ENCODE measurements at regions not wholly inside any gene's neighbourhood (a gene's known extent, or its start where the extent isn't known, plus 50 kb on each side); places are given as distances from the start of the nearest gene placed in this dataset.

- no peak for DNase-seq
Measured at GRCh38 chr12:46461459-46461858, 88.9 kb upstream of the SLC38A2 start.

DNA sequence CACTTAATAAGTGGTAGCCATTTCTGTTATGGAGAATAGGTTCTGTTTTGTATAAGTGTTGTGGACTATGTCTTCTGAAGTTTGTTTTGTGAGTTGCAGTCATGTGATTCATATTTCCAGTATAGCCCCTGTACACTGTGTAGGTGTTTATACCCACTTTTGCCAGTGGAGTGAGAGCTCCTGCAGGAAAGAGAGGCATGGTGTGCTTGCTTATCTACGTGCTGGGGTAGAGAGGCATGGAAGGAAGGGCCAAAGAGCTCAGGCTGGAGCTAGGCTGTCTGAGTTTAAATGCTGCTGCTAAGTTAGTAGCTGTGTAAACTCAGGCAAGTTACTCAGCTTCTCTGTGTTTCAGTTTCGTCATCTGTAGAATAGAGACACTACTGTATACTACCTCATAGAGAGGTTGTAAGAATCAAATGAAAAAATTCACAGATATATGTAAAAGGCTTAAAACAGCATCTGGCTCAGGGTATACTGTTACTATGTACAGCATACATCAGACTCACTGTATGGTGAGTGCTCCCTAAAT is 88.2 kb upstream of the SLC38A2 start:
- no peak for DNase-seq

- no peak for DNase-seq
Measured at GRCh38 chr12:46459861-46460545, 87.4 kb upstream of the SLC38A2 start.

- no peak for DNase-seq
Measured at GRCh38 chr12:46459111-46459510, 86.5 kb upstream of the SLC38A2 start.

DNA sequence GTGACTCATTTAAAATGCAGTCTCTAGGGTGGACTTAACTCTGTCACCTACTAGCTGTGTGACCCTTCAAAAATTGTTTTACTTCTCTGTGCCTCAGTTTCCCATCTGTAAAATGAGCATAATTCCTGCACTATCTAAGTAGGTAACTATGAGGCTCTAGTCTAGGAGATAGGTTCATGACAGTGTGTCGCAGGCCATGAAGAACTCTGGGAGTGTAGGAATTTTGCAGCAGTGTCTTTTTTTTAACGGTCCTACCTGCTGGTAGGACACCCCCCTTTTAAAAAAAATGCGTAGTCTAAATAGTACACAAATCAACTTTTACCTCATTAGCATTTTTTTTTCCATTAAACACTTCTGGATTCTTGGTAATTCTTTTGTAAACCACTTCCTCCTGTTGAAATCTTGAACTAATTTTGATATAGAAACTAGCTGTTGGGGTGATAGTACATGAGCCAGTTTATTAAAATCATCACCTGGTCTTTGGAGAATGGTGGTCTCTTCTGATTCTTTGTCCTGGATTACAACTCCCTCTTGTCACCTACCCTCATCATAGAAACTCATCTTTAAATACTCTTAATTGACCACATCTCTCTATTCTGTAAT is 86.0 kb upstream of the SLC38A2 start:
- no peak for DNase-seq

- no peak for DNase-seq
Measured at GRCh38 chr12:46457958-46458357, 85.4 kb upstream of the SLC38A2 start.

DNA sequence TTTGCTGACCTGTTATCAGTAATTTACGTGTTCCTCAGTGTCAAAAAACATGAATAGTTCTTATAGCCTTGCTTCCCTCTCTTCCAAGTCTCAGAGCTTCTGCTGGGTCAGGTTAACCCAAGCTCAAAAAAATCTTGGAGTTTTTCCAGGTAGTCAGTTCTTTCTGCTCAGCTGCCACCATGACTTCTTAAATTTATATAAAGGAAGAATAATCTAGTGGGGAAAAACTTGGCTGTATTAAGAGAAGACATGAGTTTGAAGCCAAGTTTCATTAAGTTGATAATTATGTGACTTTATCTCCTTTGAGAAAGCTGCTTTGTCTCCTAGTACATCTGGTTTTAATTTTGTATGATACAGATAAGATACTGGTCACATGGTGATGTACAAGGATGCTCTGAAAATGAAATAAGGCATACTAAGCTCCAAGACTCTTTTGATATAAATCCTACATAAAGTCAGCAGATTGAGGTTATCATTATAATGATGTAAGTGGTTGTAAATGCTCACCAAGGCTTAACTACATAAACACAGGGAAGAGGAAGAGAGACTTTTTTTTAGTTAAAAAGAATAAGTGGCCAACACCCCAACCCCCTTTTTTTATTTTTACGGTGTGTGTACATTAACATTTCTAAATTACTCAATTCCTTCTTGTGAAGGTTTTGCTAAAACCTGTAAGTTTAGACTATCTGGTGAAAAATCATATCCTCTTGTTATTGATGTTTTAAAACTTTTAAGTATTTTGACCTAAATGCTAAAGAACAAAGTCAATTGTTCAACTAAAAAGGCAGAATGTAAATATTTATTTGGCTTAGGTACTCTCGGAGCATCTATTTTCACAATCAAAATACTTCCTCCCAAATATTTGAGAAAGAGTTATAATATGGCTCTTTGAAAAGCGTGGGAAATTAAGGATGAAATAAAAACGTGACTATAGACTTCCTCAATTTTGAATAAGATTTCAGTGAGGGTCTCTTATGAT is 84.1 kb upstream of the SLC38A2 start:
- DNase-seq = no peak

GRCh38 chr12:46455648-46456352 is 83.2 kb upstream of the SLC38A2 start:
- DNase-seq = no peak

DNA sequence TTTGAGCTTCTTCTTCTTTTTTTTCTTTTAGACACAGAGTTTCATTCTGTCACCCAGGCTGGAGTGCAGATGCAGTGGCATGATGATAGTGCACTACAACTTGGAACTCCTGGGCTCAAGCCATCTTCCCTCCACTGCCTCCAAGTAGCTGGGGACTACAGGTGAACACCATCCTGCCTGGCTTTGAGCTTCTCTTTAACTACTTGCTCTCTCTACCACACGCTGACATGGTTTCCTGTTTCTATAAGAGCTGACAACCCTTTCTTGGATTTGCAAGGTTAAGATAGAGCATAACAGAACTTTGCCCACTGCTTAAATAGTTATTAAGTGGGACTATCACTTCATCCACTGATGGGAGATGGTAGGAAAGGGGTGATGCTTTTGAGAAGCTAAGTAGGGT is 82.4 kb upstream of the SLC38A2 start:
- DNase-seq = no peak

DNA sequence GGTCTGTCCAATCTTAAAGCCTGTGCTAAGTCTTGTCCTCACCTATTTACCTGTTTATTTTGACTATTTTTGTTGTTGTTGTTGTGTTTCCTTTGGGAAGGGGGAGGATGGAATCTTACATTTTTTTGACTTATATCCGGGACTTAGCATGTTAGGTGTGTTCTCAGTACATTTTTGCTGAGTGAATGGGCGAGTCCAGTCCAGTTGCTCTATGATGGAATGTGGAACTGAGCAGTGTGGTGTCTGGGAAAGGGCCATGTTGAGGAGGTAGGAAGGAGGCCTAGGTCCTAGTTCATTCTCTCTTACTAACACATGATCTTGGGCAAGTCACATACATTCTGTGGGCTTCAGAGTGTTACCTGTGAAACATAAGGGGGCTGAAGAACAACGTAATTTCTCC is 80.9 kb upstream of the SLC38A2 start:
- no peak for DNase-seq

GRCh38 chr12:46452776-46453175 is 80.2 kb upstream of the SLC38A2 start:
- no peak for DNase-seq

GRCh38 chr12:46452061-46452615 is 79.6 kb upstream of the SLC38A2 start:
- DNase-seq = no peak

GRCh38 chr12:46451276-46452021 is 78.9 kb upstream of the SLC38A2 start:
- DNase-seq = no peak

- DNase-seq = no peak
Measured at GRCh38 chr12:46450279-46450748, 77.7 kb upstream of the SLC38A2 start.

- no peak for DNase-seq
Measured at GRCh38 chr12:46449856-46450255, 77.3 kb upstream of the SLC38A2 start.

DNA sequence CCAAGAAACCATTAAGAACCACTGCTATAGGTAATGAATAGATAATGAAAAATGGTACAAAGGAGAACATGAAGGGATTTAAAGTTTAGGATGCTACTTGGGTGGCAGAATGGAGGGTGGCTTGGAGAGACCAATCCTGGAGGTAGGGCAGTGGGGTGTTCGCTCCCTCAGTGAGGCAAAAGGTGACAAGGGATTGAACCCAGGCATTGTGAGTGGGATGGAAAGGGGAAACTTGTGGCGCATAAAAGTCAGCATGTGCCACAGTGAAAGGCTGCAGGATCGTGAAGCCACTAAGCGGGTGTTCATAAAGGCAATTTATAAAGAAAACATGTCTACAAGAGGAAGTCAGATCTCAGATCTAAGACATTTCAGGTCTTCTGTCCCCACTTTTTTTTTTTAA is 76.7 kb upstream of the SLC38A2 start:
- no peak for DNase-seq

GRCh38 chr12:46446645-46447044 is 74.1 kb upstream of the SLC38A2 start:
- DNase-seq = no peak

- DNase-seq = no peak
Measured at GRCh38 chr12:46445551-46446235, 73.1 kb upstream of the SLC38A2 start.

DNA sequence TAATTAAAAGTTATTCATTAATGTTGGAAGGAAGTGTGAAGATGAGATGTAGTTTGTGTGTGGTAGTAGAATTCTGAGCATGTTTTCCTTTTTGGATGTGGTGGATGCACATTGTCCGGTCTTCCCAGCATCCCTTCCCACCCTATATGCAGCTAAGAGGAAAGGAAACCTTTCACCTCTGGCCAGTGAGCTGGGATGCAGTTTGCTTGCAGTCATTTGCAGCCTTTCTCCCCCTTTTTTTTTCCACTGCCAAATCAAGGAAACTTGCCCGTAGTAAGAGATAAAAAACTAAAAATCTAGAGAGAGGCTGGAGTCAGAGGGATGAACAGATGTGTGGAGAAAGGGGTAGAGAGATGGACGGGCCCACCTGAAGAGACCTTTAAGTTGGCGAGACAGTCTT is 72.5 kb upstream of the SLC38A2 start:
- no peak for DNase-seq

DNA sequence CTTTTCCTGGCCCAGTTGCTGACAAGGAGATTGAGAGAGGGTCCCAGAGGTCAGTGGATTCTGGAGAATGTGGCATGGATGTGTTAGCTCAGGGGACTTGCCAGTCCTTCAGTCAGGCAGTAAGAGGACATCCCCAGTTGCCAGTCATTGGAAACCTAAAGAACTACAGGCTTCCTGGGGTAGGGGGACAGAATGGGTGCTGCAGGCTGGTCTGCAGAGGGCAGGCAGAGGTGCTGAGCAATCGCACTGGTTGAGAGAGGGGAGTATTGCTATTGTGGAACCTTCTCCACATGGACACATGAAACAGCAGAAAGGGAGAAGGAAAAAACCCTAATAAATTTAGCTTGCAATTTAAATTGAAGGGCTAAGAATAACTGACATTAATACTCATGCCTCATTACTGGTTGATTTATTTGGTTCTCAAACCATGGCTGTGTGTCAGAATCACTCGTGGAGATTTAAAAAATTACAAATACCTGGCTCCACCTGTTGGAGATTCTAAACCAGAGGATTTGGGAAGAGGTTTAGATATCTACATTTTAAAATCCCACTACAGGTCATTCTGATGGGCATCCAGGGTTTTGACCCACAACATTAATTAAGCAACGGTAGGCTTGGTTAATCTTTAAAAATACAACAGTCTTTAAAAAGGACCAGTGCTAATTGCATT is 71.2 kb upstream of the SLC38A2 start:
- no peak for DNase-seq

All from NCI-H1436 (cell line).